Ramos (cell line): ENCODE measurements at regions not wholly inside any gene's neighbourhood (a gene's known extent, or its start where the extent isn't known, plus 50 kb on each side); places are given as distances from the start of the nearest gene placed in this dataset.

Source experiments
- in situ Hi-C: fragments of 300-500 bp; cut with MboI; formaldehyde crosslinking; loops from one replicate; pipeline ENCODE4 v1.14.3; 2022; ENCODE audit warnings: low sequenced_read_pairs; ENCODE audit not compliant: unreplicated experiment

DNA sequence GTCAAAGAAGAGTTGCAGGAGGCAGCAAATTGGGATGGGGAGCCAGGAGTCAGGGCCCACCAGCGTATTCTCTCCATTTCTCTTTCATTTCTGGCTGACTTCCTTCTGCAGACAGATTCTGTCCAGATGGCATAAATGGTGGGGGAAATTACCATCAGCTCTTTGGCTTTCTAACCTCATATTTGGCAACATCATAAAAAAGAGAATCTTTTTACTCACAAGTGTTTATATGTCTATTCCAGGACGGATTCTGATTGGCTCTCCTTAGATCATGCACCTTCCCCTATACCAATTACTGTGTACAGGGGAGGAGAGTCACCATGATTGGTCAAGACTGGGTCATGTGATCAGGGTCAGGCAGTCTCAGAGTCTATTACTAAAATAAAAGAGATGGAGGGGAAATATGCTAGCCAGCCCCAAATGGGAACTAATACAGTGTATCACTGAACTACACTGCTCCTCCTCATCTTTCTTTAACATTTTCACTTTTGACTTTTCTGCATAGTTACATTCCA lies 537.1 kb upstream of the EEF2KMT start:
- in situ Hi-C loops, result no loop called here

DNA sequence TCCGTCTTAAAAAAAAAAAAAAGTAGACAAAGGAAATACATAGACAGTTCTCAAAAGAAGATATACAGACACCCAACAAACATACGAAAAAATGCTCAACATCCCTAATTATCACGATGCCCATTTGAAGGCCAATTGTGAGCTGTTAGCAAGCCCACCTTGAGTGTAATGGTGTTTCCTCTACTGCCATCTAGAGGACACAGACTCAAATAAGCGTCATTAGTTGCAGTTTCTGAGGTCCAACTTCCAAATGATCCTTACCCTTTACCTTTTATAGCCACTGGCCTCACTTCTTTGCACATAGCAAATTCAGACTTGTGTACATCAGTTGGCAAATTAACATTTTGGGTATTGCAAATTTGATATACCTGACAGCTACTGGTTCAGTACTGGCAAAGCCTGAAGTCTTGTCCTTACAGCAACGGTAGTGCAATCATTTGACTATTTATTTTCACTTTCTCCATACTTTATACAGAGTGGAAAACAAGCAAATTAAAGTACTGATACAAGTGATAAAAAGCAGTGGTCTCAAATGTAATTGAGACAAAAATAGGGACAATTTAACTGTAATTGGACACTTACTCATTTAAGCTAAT lies 536.3 kb upstream of the EEF2KMT start:
- in situ Hi-C loops, result no loop called here

DNA sequence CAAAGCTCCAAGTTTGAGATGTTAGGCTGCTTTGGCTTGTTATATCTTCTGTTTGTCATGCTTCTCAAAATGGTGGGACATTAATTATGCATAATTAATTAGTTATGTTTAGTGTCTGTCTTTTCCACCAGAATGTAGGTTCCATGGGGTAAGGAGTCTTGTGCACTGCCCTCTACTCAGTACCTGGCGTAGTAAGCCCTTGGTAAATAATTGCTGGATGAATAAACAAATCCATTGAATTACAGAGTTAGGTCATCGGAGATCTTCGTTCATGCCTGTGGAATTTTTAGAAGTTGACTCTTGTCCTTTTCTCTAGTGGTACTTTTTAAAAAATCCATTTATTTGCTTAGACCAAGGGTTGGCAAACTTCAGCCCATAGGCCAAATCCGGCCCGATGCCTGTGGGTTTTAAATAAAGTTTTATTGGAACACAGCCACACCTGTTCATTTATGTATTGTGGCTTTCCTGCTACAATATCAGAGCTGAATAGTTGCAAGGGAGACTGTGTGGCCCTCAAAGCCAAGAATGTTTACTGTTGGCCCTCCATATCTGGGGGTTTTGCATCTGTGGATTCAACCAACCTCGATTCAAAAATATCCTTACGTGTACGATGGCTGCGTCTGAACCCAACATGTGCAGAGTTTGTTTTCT lies 524.8 kb upstream of the EEF2KMT start:
- in situ Hi-C loops, result no loop called here

DNA sequence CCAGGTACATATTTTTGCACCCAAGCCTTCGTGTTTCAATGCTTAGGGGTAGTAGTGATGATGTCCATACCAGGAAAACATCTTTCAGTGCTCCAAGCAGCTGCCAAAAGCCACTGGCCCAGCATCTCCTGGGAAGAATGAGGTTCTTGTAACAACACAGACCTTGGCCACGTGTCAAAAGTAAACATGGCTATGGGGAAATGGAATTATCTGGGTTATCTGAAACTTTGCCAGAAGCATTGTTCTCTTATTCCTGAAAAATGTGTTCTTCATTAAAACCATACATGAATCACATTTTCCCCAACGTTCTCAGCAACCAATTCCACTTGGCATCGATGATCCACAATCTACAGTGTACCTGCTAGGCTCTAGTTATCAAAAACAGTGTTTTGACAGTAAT lies 524.2 kb upstream of the EEF2KMT start:
- in situ Hi-C loops, result no loop called here

DNA sequence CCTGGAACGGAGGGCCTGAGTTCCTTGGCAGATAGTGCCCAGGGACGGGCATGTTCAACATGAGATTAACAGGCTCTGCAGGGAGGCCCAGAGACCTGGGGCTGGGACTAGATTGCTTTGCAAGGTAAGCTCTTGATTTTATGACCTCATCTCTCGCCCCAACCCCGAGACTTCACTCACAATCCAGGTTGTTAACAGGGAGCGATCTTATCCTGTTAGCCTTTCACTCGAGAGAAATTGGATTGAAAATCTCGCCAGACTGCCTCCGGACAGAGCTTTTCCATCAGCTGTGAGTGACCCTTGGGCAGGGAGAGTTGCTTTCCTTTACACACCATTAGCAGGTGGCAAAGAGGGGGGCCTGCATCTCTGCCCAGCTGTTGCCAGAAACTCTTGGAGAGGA lies 521.7 kb upstream of the EEF2KMT start:
- in situ Hi-C loops, result no loop called here

DNA sequence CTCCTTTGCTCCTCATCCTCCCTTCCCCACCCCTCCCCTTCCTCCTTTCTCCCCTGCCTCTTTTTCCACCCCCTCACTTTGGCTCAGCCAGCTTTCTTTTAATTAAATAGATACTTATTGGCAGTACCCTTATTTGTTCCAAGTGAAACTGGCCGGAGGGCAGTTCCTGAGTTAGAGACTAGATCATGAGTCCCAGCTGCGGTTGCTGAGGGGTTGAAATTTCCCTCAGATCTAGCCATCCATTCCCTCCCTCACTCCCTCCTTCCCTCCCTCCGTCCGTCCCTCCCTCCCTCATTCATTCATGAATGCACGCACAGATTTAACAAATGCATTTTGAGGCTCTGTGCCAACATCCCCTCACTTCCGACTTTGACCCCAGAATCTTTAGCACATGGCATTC lies 519.2 kb upstream of the EEF2KMT start:
- in situ Hi-C loops, result no loop called here

DNA sequence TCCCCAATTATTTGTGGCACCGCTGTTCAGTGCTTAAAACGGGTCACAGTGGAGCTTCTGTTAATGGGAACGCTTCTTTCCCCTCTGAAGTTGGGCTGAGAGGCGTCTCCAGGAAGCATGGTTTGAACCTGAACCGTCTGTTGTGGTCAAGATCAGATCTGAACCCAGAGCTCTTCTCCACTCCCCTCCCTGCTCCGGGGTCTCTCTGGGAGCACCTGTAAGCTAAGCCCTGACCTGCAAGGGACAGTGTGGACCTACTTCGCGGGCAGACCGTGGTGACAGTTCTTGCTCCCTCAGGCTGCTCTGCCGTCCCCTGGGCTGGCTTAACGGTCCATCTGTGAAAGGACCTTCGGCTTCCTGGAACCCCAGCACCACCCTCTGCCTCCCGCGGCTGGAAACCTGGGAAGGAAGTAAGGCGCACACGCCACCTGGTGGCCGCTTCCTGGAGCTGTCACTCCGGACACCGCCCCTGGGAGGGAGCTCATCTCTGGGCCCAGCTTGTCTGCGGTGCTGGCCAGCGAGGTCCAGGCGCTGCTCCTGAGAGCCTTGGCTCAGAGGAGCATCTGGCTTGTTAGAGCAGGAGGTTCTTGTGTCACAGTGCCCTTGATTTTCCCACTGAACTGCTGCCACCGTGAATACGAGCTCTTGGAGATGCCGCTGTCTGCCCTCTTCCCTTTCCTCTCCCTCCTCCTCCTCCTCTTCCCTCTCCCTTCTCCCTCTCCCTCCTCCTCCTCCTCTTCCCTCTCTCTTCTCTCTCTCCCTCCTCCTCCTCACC lies 518.5 kb upstream of the EEF2KMT start:
- in situ Hi-C loops, result no loop called here

DNA sequence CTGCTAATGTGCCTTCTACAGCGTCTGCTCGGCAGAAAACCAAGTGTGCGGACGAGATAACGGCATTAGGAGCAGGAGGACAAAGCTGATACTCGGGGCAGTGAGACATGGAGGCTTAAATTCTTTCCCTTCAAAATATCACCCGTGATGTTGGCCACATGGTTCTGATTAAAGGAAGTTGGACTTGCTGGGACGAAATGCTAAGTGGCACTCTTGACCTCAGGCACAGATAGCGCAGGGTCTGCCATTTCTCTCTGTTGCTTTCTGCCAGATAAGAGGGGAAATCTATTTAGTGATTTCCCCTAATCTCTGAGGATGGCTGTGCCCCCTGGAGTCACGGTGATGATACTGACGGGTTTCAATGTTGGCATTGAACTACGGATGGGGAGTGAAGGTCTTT lies 509.6 kb upstream of the EEF2KMT start:
- in situ Hi-C loops, result no loop called here

DNA sequence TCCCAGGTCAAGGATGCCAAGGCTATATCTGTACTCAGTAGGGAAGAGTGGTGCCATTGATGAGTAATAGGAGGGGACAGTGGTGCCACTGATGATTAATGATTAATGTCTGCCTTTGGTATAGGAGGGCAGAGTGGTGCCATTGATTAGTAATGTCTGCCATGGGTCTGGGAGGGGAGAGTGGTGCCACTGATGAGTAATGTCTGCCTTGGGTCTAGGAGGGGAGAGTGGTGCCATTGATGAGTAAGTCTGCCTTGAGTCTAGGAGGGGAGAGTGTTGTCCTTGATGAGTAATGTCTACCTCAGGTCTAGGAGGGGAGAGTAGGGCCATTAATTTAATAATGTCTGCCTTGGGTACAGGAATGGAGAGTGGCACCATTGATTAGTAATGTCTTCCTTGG lies 507.8 kb upstream of the EEF2KMT start:
- in situ Hi-C loops, result no loop called here

DNA sequence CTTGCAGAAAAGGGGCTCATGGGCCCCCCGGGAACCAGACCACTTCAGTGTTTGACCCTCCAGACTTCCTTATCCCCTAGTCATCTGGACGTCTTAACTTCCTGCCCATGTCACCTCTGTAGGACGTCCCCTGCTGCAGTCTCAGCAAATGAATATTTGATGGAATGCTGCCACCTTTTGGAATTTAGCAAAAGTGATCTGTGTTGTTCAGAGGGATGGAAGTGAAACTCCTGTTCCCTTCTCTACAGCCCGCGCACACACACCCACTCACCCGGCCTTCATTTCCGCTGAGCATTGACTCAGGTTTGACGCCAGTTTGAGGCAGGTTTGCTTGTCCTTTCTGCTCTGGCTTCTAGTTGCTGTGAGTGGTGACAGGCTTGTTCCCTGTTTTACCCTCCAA lies 507.2 kb upstream of the EEF2KMT start:
- in situ Hi-C loops, result no loop called here

DNA sequence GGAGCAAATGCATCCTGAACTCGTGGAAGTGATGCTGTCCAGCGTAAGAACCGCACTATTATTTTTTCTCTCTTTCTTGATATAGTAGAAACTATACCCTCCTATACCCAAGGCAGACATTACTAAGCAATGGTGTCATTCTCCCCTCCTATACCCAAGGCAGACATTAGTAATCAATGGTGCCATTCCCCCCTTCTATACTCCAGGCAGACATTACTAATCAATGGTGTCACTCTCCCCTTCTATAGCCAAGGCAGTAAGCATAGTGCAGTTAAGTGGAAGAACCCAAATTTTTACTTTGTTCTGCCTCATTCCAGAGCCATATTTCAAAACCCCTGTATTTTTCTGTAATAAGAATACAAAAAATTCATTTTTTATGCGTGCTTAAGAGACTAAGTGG lies 506.2 kb upstream of the EEF2KMT start:
- in situ Hi-C loops, result no loop called here

DNA sequence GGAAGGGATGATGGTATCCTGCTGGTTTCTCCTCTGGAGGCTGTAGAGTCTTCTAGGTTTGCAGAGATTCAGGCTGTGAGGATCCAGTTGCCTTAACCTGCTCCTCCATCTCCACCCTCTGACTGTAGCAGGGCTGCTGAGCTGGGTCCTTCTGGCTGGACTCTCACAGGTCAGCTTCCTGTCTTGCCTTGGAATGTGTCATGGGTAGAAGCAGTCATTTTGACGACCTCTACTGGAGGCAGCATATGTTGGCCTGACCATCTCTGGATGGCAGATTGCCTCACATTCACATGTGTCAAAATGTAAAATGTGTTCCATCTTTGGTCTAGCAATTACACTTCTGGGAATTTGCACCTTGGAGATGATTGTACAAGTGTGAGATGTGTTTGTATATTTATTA lies 504.4 kb upstream of the EEF2KMT start:
- in situ Hi-C loops, result no loop called here

DNA sequence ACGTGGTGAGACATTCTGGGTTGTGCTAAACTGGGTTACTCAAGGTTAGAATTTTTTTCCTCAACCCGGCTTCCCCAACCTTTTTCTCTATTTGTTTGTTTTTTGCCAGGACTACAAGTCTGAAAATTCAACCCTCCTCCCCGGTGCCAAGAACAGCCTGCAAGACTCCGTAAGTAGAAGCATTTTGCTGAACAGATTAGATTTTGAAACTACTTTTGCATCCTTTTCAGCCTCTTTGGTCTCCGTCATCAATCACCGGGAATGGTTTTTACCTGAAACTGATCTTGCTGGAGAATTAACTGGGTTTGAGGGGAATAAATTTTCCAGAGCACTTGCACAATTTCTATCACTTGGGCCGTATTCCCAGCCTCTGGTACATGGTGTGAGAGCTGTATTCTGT lies 501.2 kb upstream of the EEF2KMT start:
- in situ Hi-C loops, result no loop called here

DNA sequence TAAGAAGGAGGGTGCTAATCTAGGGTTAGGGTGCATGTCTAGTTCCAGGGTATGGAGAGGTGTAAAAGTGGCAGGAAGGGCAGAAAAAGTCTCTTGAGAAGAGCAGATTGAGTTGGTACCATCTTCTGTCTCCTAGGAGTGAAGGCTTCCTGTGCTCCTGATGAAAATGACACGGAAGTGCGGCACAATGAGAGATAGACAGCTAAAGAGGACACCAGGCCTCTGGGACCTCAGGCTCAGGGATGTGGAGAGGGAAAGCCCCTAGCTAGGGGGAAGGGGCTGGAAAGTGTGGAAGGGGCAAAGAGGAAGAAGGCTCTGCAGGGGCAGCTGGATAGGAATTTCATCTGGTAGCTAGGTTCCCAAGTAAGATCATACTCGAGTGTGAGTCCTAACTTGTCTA lies 498.3 kb upstream of the EEF2KMT start:
- in situ Hi-C loops, result no loop called here

DNA sequence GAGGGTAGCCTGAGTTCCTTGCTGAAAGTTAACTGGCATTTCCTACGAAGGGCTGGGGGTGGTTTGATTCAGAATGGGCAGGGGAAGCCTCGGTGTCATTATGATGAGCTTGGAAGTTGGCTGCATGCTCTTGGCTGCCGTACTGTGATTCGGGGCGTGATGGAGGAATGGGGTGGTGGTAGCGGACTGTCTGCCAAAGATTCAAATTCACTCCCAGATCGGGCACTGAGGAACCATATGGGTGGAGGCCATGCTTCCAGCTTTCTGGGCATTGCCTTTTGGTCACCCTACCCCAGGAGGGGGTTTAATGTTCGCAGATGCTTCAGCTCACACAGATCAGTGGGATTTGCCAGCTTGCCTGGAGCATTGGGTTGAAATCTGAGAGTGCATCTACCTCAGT lies 492.8 kb upstream of the EEF2KMT start:
- in situ Hi-C loops, result no loop called here

DNA sequence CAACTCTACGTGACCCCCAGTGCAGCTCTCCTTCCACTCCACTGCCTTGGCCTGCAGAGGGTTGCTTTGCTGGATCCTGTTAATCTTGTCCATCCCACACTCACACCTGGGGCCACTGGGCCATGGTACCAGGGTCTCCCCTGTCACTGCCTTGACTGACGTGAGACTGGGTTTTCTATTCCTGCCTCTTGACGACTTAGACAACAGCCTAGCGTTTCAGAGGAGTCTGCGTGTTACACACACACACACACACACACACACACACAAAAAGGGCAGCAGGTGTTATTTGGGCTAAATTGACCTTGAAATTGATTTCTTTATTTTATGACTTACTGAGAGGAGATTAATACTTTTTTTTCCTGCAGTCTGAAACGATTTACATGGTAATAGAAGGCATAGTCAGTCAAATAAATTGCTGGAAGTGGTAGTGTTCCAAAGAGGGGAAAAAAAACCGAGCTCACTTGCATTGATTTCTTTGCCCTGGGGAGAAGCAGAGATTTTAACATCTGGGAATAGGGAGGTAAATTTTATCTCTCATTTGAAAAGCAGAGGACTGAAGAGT lies 492.3 kb upstream of the EEF2KMT start:
- in situ Hi-C loops, result no loop called here

DNA sequence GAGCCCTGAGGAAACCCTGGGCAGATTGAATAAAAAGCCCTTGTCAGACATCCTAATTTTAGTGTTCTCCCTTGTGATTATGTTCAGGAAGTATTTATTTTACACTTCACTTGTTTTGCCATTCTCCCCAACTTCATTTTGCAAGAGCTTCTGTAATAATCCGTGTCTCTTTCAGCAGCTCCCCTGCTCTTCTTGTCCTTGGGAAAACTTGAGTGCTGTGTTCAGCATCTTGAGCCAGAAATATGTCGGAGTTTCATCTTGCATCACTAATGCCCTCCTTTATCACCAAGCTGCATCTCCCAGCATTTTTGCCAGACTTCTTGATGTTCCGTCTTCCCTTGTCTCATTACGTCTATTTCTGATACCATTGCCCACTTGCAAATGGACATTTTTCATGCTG lies 486.5 kb upstream of the EEF2KMT start:
- in situ Hi-C loops, result no loop called here

DNA sequence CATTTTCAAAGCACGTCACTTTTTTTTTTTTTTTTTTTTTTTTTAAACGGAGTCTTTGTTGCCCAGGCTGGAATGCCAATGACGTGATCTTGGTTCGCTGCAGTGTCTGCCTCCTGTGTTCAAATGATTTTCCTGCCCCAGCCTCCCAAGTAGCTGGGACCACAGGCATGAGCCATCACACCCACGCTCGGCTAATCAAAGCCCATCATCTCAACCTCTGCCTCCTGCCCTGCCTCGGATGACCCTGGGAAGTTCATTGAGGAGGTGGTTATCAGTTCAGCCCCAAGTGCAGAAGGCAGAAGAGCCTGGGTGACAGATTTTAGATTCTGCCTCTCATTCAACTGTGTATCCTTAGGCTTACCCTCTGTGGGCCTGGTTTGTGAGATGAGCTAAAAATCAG lies 484.9 kb upstream of the EEF2KMT start:
- in situ Hi-C loops, result no loop called here

DNA sequence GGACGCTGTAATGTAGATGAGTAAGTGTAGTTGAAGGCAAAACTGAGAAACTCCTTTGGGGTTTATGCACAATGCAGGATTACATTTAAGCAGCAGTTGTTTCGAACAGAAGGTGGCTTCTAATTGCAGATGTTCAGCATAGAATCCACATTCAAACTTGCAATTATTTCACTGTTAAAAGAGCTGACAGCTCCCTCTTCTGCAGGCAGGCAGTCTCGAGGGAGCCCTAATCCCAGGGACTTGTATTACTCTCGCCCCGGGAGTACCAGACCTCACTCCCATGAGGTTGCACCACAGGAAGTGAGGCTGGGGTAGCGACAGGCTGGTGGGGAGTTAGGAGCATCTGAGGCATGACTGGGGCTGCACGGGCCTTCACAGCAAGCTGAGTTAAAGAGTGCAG lies 484.3 kb upstream of the EEF2KMT start:
- in situ Hi-C loops, result no loop called here

DNA sequence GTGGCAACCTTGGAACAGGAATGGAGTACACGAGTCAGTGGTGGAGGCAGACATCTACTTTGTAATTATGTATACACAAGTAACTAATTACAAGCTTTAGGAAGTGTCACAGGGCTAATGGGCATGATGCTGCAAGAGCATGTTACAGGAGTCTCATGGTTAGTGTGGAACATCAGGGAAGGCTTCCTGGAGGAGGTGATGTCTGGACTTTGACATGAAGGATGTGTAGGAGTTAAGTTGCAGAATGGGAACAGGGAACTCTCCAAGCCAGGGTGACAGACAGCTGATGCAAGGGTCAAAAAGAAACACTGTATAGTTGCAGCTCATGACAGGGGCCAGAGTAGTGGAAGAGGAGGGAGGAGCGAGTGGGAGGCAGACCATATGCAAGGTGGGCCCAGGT lies 483.8 kb upstream of the EEF2KMT start:
- in situ Hi-C loops, result no loop called here

DNA sequence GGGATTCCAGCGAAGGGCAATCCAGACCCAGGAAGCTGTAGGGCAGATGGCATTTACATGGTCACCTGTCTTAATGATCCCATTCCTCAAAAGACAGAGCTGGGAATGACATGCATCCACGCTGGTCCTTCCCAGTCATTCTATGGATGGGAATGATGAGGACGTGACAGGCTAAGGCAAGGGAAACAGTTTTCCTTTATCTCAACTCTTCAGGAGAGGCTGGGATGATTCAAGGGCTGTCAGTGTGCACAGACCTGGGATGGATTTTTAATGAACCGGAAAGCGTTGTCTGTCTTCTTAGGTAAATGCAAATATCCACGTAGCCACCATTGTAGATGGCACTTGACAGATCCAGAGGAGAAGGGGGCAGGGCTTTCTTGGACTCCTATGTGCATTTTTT lies 483.2 kb upstream of the EEF2KMT start:
- in situ Hi-C loops, result no loop called here
